Astrocyte of the spinal cord (primary cell): ENCODE measurements at regions not wholly inside any gene's neighbourhood (a gene's known extent, or its start where the extent isn't known, plus 50 kb on each side); places are given as distances from the start of the nearest gene placed in this dataset.
"Not testable (repeated sequence)": the region's sequence is repeated elsewhere in the genome, so short reads cannot be mapped to it uniquely, and the experiment has no call there.

ENCODE experiments used
- DNase-seq: peaks from one replicate; pipeline ENCODE4 v3.0.0; 2011; ENCODE audit warnings: low read depth, low spot score
- H3K4me3 ChIP-seq: 2 replicates; pipeline ENCODE4 v1.5.1; 2011; ENCODE audit warnings: low read depth, mild to moderate bottlenecking, low read length, moderate library complexity
- CTCF ChIP-seq: IDR thresholded peaks from 2 replicates; pipeline ENCODE4 v1.5.1; 2012; ENCODE audit warnings: low read depth, mild to moderate bottlenecking, low read length, inconsistent platforms
- in situ Hi-C: cut with HindIII; loops from 2 replicates; pipeline ENCODE4 v1.10.0; 2017; ENCODE audit warnings: low sequenced_read_pairs

- no peak for DNase-seq
- in situ Hi-C loops = no loop called here
- no peak overlapping the region for H3K4me3 ChIP-seq
- TF ChIP-seq CTCF = no peak
Measured at GRCh38 chr9:27838876-27839275, 265.6 kb upstream of the C9orf72 start.

- in situ Hi-C loops, H3K4me3 ChIP-seq, DNase-seq: not testable (repeated sequence)
Measured at GRCh38 chr9:27839767-27840166, 266.5 kb upstream of the C9orf72 start.

GRCh38 chr9:27844797-27845196 is 271.5 kb upstream of the C9orf72 start:
- no peak for DNase-seq
- no peak overlapping the region for H3K4me3 ChIP-seq
- in situ Hi-C loops = no loop called here
- no peak for TF ChIP-seq CTCF

GRCh38 chr9:27847380-27847779 is 274.1 kb upstream of the C9orf72 start:
- no peak for TF ChIP-seq CTCF
- in situ Hi-C loops = no loop called here
- DNase-seq = no peak
- H3K4me3 ChIP-seq = no peak overlapping the region

GRCh38 chr9:27847818-27848217 is 274.5 kb upstream of the C9orf72 start:
- DNase-seq = no peak
- no peak for TF ChIP-seq CTCF
- no peak overlapping the region for H3K4me3 ChIP-seq
- in situ Hi-C loops = no loop called here

GRCh38 chr9:27848315-27848714 is 275.0 kb upstream of the C9orf72 start:
- no peak overlapping the region for H3K4me3 ChIP-seq
- no peak for DNase-seq
- in situ Hi-C loops = no loop called here
- no peak for TF ChIP-seq CTCF

GRCh38 chr9:27851858-27852257 is 278.6 kb upstream of the C9orf72 start:
- no peak overlapping the region for H3K4me3 ChIP-seq
- in situ Hi-C loops = no loop called here
- DNase-seq = no peak
- TF ChIP-seq CTCF = no peak
